Mesendoderm (in vitro differentiated cells): ENCODE measurements at regions not wholly inside any gene's neighbourhood (a gene's known extent, or its start where the extent isn't known, plus 50 kb on each side); places are given as distances from the start of the nearest gene placed in this dataset.
A peak's percentile ranks its signal among the peaks of the same experiment; 100 is the strongest.

Experiments used
- DNase-seq: peaks from one replicate; pipeline ENCODE4 v3.0.0; 2013
- H2AK5ac ChIP-seq: 2 replicates; pipeline ENCODE4 v1.6.1; 2013; ENCODE audit warnings: low read length, inconsistent platforms
- H2BK120ac ChIP-seq: 2 replicates; pipeline ENCODE4 v1.6.1; 2013; ENCODE audit warnings: low read depth, mild to moderate bottlenecking, low read length, moderate library complexity, mixed read lengths
- H2BK15ac ChIP-seq: replicated peaks from 2 replicates; pipeline ENCODE4 v1.6.1; 2013; ENCODE audit warnings: low read depth, mild to moderate bottlenecking, moderate library complexity
- H2BK5ac ChIP-seq: 2 replicates; pipeline ENCODE4 v1.6.1; 2013; ENCODE audit warnings: low read length, inconsistent platforms
- H3K18ac ChIP-seq: 2 replicates; pipeline ENCODE4 v1.6.1; 2013; ENCODE audit warnings: mild to moderate bottlenecking, low read length, mixed read lengths
- H3K23ac ChIP-seq: one replicate; pipeline ENCODE4 v1.6.1; 2013; ENCODE audit warnings: low read length
- H3K27ac ChIP-seq: 2 replicates; pipeline ENCODE4 v1.5.1; 2013; ENCODE audit warnings: low read depth, mild to moderate bottlenecking, inconsistent platforms, low read length, moderate library complexity
- H3K27me3 ChIP-seq: 2 replicates; pipeline ENCODE4 v1.6.1; 2013; ENCODE audit warnings: low read length, control low read depth, mild to moderate bottlenecking, inconsistent platforms; ENCODE audit not compliant: insufficient read depth, poor library complexity
- H3K36me3 ChIP-seq: 2 replicates; pipeline ENCODE4 v1.6.1; 2013; ENCODE audit warnings: low read length, inconsistent platforms; ENCODE audit not compliant: control insufficient read depth, insufficient read depth
- H3K4ac ChIP-seq: one replicate; pipeline ENCODE4 v1.6.1; 2013; ENCODE audit warnings: low read depth, mild to moderate bottlenecking, low read length, moderate library complexity
- H3K4me1 ChIP-seq: 2 replicates; pipeline ENCODE4 v1.6.1; 2013; ENCODE audit warnings: low read depth, low read length, inconsistent platforms; ENCODE audit not compliant: control insufficient read depth
- H3K4me2 ChIP-seq: 2 replicates; pipeline ENCODE4 v1.6.1; 2013; ENCODE audit warnings: low read length
- H3K4me3 ChIP-seq: 2 replicates; pipeline ENCODE4 v1.5.1; 2013; ENCODE audit warnings: mild to moderate bottlenecking, low read length
- H3K56ac ChIP-seq: one replicate; pipeline ENCODE4 v1.6.1; 2013; ENCODE audit warnings: low read length
- H3K79me1 ChIP-seq: 2 replicates; pipeline ENCODE4 v1.6.1; 2013; ENCODE audit warnings: low read length, inconsistent platforms
- H3K79me2 ChIP-seq: 2 replicates; pipeline ENCODE4 v1.6.1; 2013; ENCODE audit warnings: mild to moderate bottlenecking, low read length; ENCODE audit not compliant: control insufficient read depth, insufficient read depth
- H3K9ac ChIP-seq: 2 replicates; pipeline ENCODE4 v1.6.1; 2013; ENCODE audit warnings: low read length, inconsistent platforms
- H4K5ac ChIP-seq: one replicate; pipeline ENCODE4 v1.6.1; 2013; ENCODE audit warnings: low read length
- H4K8ac ChIP-seq: one replicate; pipeline ENCODE4 v1.6.1; 2013; ENCODE audit warnings: low read depth, mild to moderate bottlenecking, control low read depth, low read length, moderate library complexity
- WGBS: extraction: QIAGEN DNeasy Blood & Tissue Kit; methylation state at CpG from one replicate; pipeline ENCODE4 v1.1.7; 2013; ENCODE audit warnings: low lambda C conversion rate, missing lambda C conversion rate; ENCODE audit not compliant: insufficient coverage; ENCODE audit errors: extremely low coverage; 5-methylcytosine and 5-hydroxymethylcytosine counted together

DNA sequence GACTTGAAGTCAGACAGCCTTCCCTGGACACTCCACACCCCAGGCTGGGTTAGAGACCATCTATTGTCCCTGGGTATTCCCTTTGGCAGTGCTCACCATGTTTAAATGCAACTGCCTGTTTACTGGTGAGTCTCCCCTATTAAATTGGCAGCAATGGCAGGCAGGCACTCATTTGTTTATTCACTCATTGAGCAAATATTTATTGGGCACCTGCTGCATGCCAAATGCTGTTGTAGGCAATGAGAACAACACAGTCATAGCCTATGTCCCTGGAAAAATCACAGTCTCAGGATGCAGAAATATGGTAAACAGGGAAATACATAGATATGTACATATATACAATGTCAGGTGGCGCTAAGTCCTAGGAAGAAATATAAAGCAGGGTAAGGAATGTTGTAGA, 212.8 kb downstream of the SUDS3 start:
- no peak overlapping the region for H3K18ac ChIP-seq
- no peak overlapping the region for H2BK15ac ChIP-seq
- no peak overlapping the region for H4K5ac ChIP-seq
- H3K27me3 ChIP-seq, result no peaks in the 10 kb centered on the region
- no peak overlapping the region for H3K56ac ChIP-seq
- H3K4me1 ChIP-seq, result no peaks in the 10 kb centered on the region
- no peaks in the 10 kb centered on the region for H3K36me3 ChIP-seq
- no peak overlapping the region for H3K4ac ChIP-seq
- no peak overlapping the region for H3K9ac ChIP-seq
- no peaks in the 10 kb centered on the region for H3K79me1 ChIP-seq
- H2AK5ac ChIP-seq, result no peak overlapping the region
- H4K8ac ChIP-seq, result no peak overlapping the region
- H3K27ac ChIP-seq, result no peak overlapping the region
- no CpG with 5 or more reads among the region's 1 CpG for WGBS
- no peak for DNase-seq
- no peak overlapping the region for H2BK120ac ChIP-seq
- no peak overlapping the region for H3K23ac ChIP-seq
- no peak overlapping the region for H2BK5ac ChIP-seq
- no peak overlapping the region for H3K4me3 ChIP-seq
- no peak overlapping the region for H3K4me2 ChIP-seq
- no peaks in the 10 kb centered on the region for H3K79me2 ChIP-seq

DNA sequence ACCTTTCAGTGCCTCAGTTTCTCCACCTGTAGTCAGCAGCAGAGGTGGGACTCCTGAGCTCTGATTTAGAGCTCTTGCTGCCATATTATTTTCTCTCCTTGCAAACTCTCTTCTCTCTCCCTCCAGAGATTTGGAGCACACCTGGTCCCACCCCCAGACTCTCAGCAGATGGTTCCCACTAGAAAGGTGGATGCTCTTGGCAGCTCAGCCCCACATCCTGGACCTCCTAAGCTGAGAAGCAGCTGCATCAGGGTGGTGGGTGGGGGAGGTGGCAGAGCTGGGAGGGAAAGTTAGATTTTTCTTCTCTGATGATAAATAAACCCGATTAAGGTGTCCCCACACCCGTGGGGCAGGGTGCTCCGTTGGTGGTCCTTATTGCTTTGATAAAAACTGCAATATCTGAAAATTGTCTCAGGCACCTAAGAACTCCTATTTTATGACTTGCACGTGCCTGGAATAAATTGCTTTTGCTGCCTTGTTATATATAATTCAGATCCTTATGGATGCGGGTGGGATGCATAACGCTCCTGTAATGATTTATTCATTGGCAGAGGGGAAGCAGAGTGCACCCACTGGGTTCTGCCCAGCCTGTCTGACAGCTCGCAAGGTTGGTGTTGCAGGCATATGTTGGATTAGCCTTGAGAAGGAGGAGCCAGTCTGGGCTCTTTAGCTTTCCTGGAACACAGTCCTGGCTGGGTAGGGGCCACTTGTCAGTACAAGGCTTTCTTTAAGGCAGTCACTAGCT, 214.2 kb downstream of the SUDS3 start:
- Histone ChIP-seq H2BK15ac (no peak overlapping the region), H3K9ac (no peak overlapping the region), H3K56ac (no peak overlapping the region)

DNA sequence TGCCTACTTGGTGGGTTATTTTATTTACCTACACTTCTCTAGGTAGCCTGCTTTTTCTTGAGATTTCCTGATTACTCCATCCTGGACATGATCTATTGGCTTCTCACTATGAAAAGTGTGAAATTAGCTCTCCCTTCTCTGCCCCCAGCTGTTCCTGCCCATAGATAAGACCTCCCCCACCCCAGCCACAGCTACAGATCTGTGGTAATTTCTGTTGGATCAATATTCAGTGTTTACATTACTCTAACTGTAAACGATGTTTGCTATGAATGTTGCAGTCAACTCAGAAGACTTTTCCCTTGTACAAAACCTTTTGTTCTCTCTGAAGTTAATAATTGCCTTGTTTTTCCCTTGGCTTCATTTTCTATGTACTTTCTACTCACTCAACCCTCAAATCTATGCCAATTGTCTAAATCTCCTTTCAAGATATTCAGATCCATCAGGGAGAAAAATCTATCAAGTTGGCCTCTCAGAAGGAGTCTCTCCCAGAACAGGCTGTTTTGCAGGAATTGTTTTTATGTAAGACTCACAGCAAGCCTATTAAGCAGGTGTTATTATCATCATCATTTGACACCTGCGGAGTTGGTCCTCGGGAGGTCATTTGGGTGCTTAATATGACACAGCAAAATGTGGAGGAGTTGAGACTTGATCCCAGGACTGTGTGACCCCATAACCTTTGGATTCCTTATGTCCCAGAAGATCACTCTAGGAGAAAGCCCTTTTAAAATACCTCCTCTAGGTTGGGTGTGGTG, 227.4 kb downstream of the SUDS3 start:
- Histone ChIP-seq H3K56ac (no peak overlapping the region), H2BK15ac (no peak overlapping the region), H3K4me2 (no peak overlapping the region), H3K27me3 (no peaks in the 10 kb centered on the region), H3K79me2 (no peaks in the 10 kb centered on the region), H3K27ac (no peak overlapping the region), H4K5ac (no peak overlapping the region), H3K23ac (no peak overlapping the region), H3K18ac (no peak overlapping the region), H3K36me3 (no peaks in the 10 kb centered on the region), H3K4ac (no peak overlapping the region), H3K9ac (no peak overlapping the region), H3K4me1 (peaks cover 3% of the 10 kb centered on the region), H2BK5ac (no peak overlapping the region), H3K79me1 (no peaks in the 10 kb centered on the region), H2AK5ac (no peak overlapping the region), H4K8ac (no peak overlapping the region), H3K4me3 (no peak overlapping the region), H2BK120ac (no peak overlapping the region)
- DNase-seq, result peak; percentile 27
- no CpG with 5 or more reads among the region's 3 CpGs for WGBS

More for the DNA sequence above, 214.2 kb downstream of the SUDS3 start:
- no peak overlapping the region for H2AK5ac ChIP-seq
- H3K4ac ChIP-seq, result no peak overlapping the region
- no peak overlapping the region for H3K27ac ChIP-seq
- no peak overlapping the region for H3K4me2 ChIP-seq
- WGBS, result no CpG with 5 or more reads among the region's 7 CpGs
- no peaks in the 10 kb centered on the region for H3K27me3 ChIP-seq
- H2BK120ac ChIP-seq, result no peak overlapping the region
- H3K79me2 ChIP-seq, result no peaks in the 10 kb centered on the region
- H2BK5ac ChIP-seq, result no peak overlapping the region
- H3K79me1 ChIP-seq, result no peaks in the 10 kb centered on the region
- H3K23ac ChIP-seq, result no peak overlapping the region
- no peak overlapping the region for H3K18ac ChIP-seq
- DNase-seq, result no peak
- H3K4me1 ChIP-seq, result no peaks in the 10 kb centered on the region
- no peak overlapping the region for H3K4me3 ChIP-seq
- no peaks in the 10 kb centered on the region for H3K36me3 ChIP-seq
- no peak overlapping the region for H4K8ac ChIP-seq
- no peak overlapping the region for H4K5ac ChIP-seq

DNA sequence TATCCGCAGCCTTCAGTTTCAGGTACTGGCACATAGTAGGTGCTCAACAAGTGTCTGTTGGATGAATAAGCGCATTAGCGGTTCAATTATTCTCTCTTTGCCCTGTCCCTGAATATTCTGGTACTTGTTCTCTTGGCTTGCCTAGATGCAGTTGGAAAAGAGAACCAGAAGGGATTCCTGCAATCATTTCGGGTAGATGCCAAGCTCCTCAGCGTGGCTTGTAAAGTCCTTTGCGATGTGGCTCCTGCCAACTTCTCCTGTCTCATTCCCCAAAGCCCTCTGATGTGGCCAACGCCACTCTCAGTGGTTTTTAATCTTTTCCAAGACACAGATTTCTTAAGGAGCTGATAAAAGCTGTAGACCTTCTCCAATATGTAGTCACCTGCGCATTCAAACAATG, 230.3 kb downstream of the SUDS3 start:
- DNase-seq, result no peak
- no peak overlapping the region for H3K23ac ChIP-seq
- no CpG with 5 or more reads among the region's 8 CpGs for WGBS
- no peaks in the 10 kb centered on the region for H3K27me3 ChIP-seq
- no peak overlapping the region for H3K4ac ChIP-seq
- H3K36me3 ChIP-seq, result no peaks in the 10 kb centered on the region
- no peak overlapping the region for H2BK15ac ChIP-seq
- H3K79me1 ChIP-seq, result no peaks in the 10 kb centered on the region
- H3K4me2 ChIP-seq, result no peak overlapping the region
- H3K18ac ChIP-seq, result no peak overlapping the region
- H3K9ac ChIP-seq, result no peak overlapping the region
- no peak overlapping the region for H3K4me3 ChIP-seq
- no peak overlapping the region for H2AK5ac ChIP-seq
- no peak overlapping the region for H3K56ac ChIP-seq
- H2BK120ac ChIP-seq, result no peak overlapping the region
- no peak overlapping the region for H4K5ac ChIP-seq
- H4K8ac ChIP-seq, result no peak overlapping the region
- no peak overlapping the region for H3K27ac ChIP-seq
- peaks cover 3% of the 10 kb centered on the region for H3K4me1 ChIP-seq
- H2BK5ac ChIP-seq, result no peak overlapping the region
- H3K79me2 ChIP-seq, result no peaks in the 10 kb centered on the region

DNA sequence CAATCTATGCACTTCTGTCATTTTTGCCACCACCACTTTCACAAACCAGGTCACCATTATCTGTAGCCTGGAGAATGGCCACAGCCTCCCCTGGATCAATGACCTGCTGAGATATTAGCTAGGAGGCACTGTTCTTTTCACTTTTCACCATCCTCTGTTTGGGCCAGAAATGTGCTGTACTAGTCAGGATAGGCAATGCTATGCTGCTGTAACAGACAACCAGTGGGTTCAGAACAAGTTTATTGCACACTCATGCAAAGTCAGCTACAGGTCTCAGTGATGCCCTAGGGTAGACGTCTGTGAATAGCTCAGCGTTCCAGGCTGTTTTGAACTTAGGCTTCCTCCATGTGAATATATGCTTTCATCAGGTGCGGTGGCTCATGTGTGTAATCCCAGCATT, 231.5 kb downstream of the SUDS3 start:
- Histone ChIP-seq H4K5ac (no peak overlapping the region), H3K23ac (no peak overlapping the region), H2BK5ac (no peak overlapping the region), H3K79me1 (no peaks in the 10 kb centered on the region), H3K79me2 (no peaks in the 10 kb centered on the region), H4K8ac (no peak overlapping the region), H2BK15ac (no peak overlapping the region), H3K56ac (no peak overlapping the region), H3K27ac (no peak overlapping the region), H3K4me1 (peaks cover 5% of the 10 kb centered on the region), H3K27me3 (no peaks in the 10 kb centered on the region), H2BK120ac (no peak overlapping the region), H3K18ac (no peak overlapping the region), H2AK5ac (no peak overlapping the region), H3K9ac (no peak overlapping the region), H3K36me3 (no peaks in the 10 kb centered on the region), H3K4me3 (no peak overlapping the region), H3K4ac (no peak overlapping the region), H3K4me2 (no peak overlapping the region)
- WGBS, result no CpG with 5 or more reads among the region's 3 CpGs
- DNase-seq, result no peak
